ENCODE measurements at regions not wholly inside any gene's neighbourhood (a gene's known extent, or its start where the extent isn't known, plus 50 kb on each side); places are given as distances from the start of the nearest gene placed in this dataset.
"Not testable (repeated sequence)": the region's sequence is repeated elsewhere in the genome, so short reads cannot be mapped to it uniquely, and the experiment has no call there.

DNA sequence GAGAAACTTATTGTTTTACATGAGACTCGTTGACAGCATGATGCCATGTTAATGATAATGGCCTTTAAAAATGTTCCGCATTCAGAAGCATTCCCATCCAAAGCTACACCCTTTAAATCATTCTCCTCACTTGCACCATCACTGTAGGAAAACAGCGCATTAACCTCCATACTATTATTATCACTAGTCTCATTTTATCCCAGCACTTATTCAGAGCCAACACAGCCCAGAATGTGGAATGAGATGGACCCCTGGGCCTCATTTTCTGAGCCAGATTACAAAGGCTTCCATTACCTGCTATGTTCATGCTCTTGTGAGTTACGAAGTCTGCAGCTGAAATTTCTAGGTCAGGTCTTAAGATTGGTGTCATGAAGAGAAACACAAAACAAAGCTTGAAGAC, 159.4 kb downstream of the HS3ST3A1 start:
- no peak for DNase-seq

DNA sequence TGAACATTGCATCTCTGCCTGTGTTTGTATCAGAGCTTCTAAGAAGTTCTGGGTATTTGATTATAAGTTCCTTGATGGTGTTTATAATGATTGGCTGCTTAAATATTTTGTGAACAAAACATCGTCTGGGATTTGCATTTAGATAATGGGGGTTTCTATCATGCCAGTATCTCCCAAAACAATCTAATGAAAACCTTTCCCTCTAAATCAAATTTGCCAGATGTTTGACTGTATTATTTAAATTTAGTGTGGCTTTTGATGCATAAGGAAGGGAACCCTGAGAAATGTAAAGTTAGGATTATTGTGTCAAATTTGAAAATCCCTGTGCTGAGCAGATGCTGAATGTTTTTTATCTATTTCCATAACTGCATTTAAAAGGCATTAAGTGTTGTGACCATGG, 159.9 kb downstream of the HS3ST3A1 start:
- DNase-seq, result no peak

DNA sequence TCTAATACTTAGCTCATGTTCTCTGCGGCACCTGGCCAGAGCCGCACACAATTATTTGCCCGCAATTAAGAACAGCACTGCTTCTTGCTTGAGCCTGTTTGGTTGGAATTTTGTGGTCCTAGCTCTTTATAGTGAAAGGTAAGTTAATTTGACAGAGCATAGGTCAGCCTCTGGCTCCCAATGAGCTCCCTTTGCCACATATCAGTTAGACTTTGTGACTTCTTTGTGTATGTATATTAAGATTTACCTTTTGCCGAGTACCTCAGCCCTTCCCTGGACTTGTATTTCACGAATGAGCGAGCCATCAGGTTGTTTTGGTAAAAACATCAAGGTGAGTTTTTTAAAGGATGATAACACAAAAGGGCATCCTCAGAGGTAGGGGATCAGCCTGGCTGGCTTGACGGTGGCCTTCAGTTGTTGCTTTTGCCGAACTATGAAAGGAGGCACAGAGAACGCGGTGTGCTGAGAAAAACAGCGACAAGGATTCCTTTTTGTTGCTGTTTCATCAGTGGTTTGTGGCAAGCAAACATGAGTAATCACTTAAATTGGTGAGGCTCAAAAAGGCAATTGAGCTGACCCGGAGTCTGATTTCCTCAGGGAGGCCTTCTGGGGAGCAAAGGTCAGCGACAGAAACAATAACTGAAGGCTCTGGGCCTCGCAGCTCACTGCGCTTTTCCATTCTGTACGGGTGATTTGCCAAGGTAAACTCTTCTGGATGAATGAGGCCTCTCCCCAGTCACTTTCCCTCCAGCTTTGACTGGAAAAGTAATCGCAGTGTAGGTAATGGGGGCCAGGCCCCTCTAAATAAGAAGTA, 163.6 kb downstream of the HS3ST3A1 start:
- no peak for DNase-seq

DNA sequence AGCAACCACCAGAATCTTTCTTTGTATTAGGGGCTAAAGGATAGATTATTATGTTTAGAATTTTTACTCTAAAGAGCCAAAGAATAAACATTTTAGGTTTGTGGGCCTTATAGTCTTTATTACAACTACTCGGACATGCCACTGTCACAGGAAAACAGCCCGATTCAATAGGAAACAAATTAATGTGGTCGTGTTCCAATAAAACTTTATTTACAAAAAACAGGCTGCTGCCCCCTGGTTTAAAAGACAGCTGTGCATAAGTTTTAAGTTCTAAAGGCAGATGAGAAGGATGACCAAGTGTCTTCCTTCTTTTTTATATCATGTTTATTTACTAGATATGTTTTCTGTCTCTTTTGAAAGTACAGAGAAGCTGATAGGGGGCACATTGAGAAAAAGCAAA, 166.5 kb downstream of the HS3ST3A1 start:
- DNase-seq, result no peak

DNA sequence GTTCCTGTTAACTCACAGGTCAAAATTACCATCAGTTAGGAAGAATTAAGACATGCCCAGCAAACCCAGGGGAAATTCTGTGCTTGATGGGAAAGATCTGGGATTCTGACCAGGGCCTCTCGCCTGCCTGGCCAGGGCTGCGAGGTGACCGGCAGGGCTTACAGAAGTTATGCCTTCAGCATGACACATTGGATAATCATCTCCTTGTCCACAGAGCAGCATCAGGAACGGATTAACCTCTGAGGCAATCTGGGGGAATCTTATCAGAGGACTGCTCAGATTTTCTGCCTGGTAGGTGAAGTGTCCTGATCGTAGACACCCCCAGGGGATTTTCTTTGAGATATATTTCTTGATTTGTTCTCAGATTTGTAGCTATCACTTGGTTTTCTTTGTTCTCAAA, 172.5 kb downstream of the HS3ST3A1 start:
- DNase-seq, result no peak

DNA sequence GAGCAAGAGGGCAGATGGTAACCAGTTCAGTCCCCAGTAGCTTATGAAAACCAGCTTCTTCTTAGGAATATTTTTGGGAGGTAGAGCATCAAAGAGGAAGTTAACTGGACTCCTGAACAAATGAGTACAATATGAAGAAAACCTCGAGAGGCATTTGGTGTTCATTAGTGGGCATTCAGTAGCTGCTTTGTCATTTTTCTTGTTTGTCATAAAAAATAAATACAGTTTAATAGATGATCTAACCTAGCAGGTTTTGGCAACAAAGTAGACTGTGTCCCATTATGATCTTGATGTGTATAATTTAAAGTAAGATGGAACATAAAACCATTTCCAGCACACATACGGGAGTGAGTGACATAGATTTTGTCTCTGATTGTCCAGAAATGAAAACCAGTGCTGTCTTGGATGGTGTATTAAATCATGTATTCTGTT, 173.1 kb downstream of the HS3ST3A1 start:
- DNase-seq, result no peak

DNA sequence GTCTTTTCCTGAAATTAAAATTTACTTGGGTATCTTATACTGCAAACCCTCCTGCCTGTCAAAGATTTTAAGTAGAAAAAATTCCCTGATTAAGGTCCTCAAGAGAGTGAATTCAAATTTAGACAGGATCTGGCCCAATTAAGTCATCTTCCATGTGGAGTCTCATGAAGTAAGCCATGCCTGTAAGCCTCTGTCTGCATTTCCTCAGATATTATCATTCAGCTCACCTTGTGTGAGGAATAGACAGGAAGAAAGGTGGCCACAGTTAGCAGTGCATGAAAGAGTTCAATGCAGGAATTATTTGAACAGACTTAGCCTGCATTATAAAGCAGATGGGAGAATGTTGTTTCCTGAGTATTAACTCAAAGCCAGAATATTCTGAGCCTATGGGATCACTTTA, 174.7 kb downstream of the HS3ST3A1 start:
- DNase-seq, result no peak

DNA sequence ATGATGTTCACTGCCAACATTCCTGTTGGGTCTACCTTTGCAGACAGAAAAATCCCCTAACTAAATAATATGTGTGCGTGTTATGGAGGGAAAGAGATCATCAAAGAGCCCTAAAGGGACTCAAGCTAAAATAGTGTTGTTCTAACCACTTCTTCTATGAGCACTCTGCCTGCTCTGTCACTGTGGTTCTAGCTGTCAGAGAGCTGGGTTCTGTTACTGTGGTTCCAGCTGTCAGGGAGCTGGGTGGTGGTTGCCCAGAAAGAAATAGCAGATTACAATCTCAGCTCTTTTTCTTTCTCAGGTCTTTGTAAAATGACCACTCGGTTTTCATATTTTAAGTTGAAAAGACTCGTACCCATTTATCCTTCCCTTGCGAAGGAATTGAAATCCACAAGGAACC, 176.3 kb downstream of the HS3ST3A1 start:
- no peak for DNase-seq

DNA sequence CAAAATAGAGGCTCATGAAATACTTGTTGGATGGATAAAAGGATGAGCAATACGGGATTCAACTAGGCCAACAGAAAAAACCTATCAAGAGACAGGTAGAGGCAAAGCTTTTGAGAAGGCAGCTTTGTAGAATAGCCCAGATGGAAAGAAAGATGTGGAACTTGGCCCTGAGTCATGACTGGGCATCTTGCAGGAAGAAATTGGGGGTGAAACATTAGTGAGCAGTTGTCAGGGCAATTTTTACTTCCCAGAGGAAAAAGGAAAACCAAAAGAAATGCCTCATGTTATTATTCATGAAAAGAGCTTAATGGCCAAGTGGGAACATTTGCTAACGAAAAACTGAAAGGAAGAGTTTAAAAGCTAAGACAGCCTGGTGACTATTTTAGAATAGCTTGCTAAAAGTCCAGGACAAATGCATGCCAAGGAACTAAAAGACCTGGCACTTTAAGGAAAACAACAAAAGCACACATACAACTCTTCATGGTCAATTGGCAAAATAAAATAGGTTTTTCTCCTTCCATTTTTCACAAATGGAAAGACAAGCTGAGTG, 180.1 kb downstream of the HS3ST3A1 start:
- DNase-seq, result no peak

DNA sequence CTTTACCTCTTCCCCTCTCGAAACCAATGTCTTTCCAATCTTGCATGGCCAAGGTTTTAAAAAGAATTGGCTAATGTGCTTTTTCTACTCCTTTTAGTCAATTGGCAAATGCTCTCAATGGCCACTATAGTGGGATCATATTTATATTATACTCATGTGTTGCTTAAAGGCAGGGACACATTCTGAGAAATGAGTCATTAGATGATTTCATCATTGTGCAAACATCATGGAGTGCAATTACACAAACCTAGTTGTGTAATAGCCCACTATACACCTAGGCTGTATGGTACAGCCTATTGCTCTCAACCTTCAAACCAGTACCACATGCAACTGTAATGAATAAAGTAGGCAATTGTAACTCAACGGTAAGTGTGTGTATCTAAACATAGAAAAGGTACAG, 180.9 kb downstream of the HS3ST3A1 start:
- no peak for DNase-seq

DNA sequence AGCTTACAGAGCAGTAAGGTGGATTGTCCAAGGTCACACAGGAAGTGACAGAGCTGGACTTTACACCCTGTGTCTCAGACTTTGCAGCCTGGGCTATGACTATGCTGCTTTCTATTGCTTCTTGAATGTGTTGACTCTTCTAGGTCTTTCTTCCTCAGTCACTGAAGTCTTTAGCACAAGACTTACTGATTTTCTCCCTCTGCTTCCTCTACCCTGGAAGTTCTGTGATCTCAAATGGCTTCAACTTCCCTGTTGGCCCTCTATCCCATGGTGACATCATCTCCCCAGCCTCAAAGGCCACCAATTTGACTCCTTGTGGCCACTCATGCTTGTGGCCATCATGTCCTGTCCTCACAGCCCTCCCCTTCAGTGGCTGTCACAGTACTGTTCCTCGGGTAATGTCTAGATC, 181.3 kb downstream of the HS3ST3A1 start:
- no peak for DNase-seq

DNA sequence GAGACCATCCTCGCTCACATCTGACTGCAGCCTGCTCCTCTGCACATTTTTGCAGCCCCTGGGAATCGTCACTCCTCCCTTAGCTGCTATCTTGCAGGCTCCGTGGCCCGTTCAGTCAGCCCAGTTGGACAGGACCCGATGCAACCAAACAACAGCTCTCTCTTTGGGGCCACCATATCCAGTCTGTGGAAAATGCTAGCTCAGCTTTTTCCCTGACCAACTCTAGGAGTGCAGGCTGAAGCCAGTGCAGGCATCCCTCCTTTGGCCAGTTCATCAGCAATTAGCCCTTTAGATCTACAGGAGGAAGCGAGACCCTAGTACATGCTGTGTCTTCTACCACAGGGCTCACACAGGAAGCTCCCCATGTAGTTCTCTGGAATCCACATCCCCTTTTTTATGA, 182.1 kb downstream of the HS3ST3A1 start:
- no peak for DNase-seq

DNA sequence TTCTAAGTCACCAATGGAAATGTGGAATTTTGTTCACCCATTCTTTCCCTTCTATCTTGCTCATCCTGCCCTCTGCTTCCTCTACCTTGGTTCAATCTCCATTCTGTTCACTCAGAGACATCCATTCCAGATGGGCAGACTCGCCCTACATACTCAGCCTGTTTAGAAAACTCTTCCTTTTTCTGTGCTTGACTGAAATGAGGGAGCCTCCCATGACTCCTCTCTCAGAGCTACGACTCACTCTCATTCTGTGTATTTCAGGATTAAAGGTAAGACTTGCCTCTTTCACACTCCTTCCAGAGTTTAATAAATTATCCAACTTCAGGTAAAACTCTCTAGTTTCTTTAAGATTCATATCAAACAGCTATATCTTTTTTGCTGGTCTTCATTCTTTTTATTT, 182.8 kb downstream of the HS3ST3A1 start:
- no peak for DNase-seq

DNA sequence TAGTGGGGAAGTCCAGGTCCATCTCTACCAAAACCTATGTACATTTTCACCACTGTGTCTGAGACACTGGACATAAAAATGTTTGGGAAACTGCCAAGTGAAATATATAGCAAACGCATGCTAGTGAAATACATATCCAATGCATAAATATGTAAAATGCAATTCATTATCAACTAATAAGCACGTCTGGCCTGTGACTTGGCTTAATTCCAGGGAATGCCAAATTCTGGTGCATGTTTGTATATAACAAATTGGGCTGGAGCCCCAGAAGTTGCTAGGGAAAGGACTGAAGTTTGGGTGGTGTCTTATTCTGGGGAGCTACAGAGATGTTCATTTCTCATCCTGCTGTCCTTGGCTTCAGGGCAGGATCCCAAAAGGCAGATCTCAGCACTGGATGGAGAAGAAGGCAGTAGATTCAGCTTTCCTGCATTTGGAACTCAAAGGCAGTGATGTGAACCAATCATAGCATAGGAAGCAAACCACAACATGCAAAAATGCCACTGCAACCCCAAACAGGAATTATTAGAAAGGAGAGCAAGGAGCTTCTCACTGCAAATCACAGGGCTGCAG, 184.3 kb downstream of the HS3ST3A1 start:
- DNase-seq, result no peak

DNA sequence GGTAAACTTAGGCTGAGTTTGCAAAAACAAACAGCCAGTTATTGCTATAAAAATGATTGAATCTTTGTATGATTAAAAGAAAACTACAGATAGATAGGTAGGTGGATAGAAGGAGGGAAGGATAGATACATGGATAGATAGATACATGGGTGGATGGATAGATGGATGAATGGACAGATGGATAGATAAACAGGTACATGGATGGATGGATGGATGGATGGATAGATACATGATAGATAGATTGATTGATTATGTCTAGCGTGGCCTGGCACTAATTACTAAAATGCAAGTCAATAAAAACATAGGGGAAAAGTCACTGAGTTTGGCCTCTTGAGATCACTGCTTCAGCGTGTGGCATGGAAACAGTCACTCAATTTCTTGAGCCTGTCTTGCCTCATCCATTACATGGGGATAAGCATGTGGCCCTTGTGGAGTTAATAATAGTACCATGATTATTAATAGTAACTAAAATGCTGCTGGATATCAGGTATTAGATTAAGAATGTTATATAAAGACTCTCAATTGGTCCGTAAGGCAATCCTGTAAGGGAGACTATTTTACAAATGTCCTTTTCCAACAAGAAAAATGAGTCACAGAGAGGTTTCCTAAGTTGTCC, 184.9 kb downstream of the HS3ST3A1 start:
- no peak for DNase-seq

DNA sequence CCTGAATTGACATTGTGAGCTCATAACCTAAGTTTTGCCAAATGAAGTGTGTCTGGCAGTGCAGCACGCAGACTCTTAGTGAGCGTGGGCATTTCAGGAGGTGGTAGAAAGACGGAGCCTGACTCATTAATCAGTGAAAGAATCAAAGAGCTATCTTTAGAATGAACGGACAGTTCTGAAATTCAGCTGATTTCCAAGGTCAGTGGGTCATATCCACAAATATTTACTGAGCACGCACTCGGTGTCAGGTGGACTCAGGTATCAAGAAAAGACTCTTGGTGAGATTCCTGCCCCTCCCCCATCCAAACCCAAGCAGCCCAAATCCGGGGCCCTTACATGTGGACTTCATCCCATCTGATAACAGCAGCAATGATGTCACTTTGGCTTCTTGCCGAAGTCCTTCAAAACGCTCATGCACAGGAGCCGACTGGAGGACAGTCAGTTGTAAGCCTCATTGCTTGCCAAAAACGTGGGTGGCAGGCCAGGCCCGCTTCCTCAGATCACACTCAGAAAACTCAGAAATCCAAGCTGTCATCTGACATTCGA, 185.8 kb downstream of the HS3ST3A1 start:
- no peak for DNase-seq

DNA sequence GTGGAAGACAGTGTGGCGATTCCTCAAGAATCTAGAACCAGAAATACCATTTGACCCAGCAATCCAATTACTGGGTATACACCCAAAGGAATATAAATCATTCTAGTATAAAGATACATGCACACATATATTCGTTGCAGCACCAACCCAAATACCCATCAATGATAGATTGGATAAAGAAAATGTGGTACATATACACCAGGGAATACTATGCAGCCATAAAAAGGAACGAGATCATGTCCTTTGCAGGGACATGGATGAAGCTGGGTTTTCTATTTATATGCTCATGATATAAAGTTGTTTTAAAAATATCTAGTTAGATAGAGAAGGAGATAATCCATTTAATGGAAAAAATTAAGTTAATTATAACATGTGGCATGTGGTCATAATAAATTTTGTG, 186.5 kb downstream of the HS3ST3A1 start:
- DNase-seq, result not testable (repeated sequence)

DNA sequence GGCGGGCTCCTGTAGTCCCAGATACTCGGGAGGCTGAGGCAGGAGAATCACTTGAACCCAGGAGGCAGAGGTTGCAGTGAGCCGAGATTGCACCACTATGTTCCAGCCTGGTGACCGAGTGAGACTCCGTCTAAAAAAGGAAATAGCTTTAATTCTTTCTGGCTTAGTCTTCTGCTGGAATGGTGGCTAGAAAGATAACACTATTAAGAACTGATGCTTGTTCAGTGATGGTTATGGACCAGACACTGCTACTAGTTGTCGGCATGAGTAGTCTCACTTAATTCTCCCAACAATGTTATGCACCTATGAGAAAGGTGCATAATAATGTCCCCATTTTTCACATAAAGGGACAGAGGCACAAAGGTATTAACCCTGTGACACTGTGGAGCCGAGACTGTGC, 188.7 kb downstream of the HS3ST3A1 start:
- no peak for DNase-seq

DNA sequence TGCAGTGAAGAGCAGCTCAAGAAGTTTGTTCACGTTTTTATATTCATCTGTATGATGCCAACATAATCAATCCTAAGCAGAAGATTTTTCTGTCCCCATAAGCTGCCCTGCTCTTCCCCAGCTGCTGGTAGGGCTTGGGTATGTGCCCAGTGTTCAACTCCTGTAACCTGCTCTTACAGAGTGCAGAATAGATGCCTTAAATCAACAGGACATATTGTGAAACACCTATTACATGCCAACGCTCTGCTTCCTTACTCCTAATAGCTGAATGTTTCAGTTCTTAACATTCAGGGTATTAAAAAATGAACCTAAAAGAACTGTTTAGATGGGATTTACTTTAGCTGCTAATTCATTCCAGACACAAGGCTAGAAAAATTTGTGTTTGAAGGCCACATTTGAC, 190.9 kb downstream of the HS3ST3A1 start:
- DNase-seq, result no peak

DNA sequence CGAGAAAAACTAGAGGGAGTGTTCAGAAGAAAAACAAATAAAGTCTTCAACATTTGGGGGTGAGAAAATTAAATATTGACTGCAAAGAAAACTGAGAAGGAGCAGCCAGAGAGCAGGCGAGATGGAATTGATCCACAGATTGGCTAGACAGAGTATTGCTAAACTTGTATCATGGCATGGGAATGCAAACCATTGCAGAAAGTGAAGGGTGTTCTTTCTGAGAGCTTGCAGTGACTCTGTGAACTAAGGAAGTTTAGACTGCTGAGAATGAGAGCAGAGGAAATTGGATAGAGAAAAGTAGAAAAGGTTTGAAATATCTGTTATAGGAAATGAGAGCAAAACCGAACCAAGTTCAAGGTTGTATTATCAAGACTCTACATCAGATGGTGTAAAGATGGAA, 191.5 kb downstream of the HS3ST3A1 start:
- no peak for DNase-seq

DNA sequence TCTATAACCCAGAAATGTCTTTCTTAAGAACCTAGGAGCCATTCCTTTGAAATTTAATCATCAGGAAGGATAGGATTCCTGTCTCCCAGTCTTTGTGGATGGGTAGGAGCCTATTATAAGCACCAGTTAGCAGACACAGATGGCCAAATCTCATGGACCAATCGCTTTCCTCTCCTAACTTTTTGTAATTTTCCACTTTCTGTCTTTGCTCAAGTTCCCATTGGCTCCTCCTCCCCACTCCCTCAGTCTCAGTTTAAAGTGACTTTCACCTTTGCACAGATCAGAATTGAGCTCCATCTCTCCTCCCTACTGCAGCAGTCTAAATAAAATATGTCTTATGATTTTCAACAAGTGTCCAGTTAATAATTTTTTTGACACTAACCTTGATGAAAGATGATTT, 192.3 kb downstream of the HS3ST3A1 start:
- DNase-seq, result no peak

DNA sequence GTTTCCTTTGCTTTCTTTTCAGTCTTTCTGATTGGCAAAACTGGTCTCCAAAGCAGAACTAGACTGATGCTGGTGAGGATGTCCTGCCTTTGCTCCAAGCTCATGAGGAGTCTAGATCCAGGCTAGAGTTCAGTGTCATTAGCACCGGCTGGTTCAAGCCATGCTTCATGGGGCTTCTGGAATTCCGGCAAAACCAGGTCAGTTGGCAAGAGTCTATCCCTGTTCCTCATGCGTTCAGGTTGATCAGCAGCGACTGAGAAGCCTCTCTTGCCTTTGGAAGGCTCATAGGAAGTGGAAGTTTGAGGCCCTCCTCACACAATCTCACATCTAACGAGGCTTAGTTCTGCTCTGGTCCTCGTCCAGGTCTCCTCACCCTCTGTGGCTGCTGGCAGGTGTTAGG, 194.3 kb downstream of the HS3ST3A1 start:
- DNase-seq, result no peak

DNA sequence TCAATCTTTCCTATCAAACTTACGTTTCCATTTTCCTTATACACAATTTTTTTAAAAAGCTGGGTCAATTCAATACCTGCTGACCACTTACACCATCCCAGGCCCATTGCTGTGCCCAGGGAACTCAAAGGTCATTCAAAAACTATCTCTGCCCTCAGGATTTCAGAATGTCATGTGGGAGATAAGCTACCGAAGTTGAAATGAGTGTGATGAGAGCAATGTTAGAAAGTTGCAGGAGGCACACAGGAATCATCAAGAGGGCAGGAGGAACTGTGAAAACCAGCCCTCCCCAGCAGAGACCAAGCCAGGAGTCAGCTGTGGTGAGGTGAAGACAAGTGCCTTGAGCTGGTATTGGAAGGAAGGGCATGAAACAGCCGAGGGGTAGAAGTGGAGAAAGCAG, 195.9 kb downstream of the HS3ST3A1 start:
- no peak for DNase-seq

DNA sequence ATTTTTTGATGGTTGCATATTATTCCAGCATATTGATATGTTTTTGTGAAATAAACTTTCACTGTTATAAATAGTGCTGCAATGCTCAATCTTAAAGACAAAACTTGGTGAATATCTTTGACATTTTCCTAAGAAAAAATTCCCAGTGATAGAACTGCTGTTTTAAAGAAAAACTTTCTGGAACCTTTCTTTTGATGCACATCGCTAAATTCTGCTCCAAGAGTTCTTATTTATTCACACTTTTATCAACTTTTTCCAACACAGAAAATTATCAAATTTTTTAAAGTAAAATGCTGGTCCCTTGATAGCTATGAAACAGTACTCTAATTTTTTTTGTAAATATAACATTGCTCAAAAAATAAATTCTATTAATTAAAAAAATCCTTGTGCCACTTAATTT, 196.6 kb downstream of the HS3ST3A1 start:
- no peak for DNase-seq

Measured in stimulated activated naive CD4-positive, alpha-beta T cell (primary cell).